ENCODE measurements at regions not wholly inside any gene's neighbourhood (a gene's known extent, or its start where the extent isn't known, plus 50 kb on each side); places are given as distances from the start of the nearest gene placed in this dataset.

- Histone ChIP-seq H3K4me1 (no peaks in the 10 kb centered on the region), H3K4me3 (no peak overlapping the region), H3K27me3 (no peaks in the 10 kb centered on the region), H3K36me3 (no peaks in the 10 kb centered on the region), H3K27ac (no peak overlapping the region), H3K9me3 (no peaks in the 10 kb centered on the region)
- DNase-seq (no peak), ATAC-seq (no peak)
- intact Hi-C loops (cut with DNase I; ENCODE audit: low total_unique reads) = no loop called here
- no peak for TF ChIP-seq POLR2A (IDR thresholded peaks at IDR 0.05)
- TF ChIP-seq, protein P1, sequence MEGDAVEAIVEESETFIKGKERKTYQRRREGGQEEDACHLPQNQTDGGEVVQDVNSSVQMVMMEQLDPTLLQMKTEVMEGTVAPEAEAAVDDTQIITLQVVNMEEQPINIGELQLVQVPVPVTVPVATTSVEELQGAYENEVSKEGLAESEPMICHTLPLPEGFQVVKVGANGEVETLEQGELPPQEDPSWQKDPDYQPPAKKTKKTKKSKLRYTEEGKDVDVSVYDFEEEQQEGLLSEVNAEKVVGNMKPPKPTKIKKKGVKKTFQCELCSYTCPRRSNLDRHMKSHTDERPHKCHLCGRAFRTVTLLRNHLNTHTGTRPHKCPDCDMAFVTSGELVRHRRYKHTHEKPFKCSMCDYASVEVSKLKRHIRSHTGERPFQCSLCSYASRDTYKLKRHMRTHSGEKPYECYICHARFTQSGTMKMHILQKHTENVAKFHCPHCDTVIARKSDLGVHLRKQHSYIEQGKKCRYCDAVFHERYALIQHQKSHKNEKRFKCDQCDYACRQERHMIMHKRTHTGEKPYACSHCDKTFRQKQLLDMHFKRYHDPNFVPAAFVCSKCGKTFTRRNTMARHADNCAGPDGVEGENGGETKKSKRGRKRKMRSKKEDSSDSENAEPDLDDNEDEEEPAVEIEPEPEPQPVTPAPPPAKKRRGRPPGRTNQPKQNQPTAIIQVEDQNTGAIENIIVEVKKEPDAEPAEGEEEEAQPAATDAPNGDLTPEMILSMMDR (IDR thresholded peaks at IDR 0.05 in 4 of 5, conservative IDR thresholded peaks at IDR 0.05 in 1 of 5) = no peak
- in situ Hi-C loops (cut with MboI; ENCODE audit: low sequenced_read_pairs in 4 of 4) = no loop called here
Measured at GRCh38 chr2:78093436-78093835, 571.3 kb upstream of the LRRTM4 start.

GRCh38 chr2:78109272-78109671 is 587.1 kb upstream of the LRRTM4 start:
- H3K36me3 ChIP-seq = no peaks in the 10 kb centered on the region
- no peak overlapping the region for H3K4me3 ChIP-seq
- no peak for TF ChIP-seq POLR2A (IDR thresholded peaks at IDR 0.05)
- TF ChIP-seq, protein P1 (IDR thresholded peaks at IDR 0.05 in 4 of 5, conservative IDR thresholded peaks at IDR 0.05 in 1 of 5) = no peak
- ATAC-seq (no peak), DNase-seq (no peak)
- no peaks in the 10 kb centered on the region for H3K27me3 ChIP-seq
- no peak overlapping the region for H3K27ac ChIP-seq
- H3K4me1 ChIP-seq = no peaks in the 10 kb centered on the region
- intact Hi-C loops (cut with DNase I; ENCODE audit: low total_unique reads) = no loop called here
- in situ Hi-C loops (cut with MboI; ENCODE audit: low sequenced_read_pairs in 4 of 4) = no loop called here
- no peaks in the 10 kb centered on the region for H3K9me3 ChIP-seq

GRCh38 chr2:78115291-78115690 is 593.1 kb upstream of the LRRTM4 start:
- Histone ChIP-seq H3K4me3 (no peak overlapping the region), H3K36me3 (no peaks in the 10 kb centered on the region), H3K9me3 (no peaks in the 10 kb centered on the region), H3K27me3 (no peaks in the 10 kb centered on the region), H3K4me1 (no peaks in the 10 kb centered on the region), H3K27ac (no peak overlapping the region)
- intact Hi-C loops (cut with DNase I; ENCODE audit: low total_unique reads) = no loop called here
- no peak for DNase-seq
- in situ Hi-C loops (cut with MboI; ENCODE audit: low sequenced_read_pairs in 4 of 4) = no loop called here
- TF ChIP-seq, protein P1 (IDR thresholded peaks at IDR 0.05 in 4 of 5, conservative IDR thresholded peaks at IDR 0.05 in 1 of 5) = no peak
- no peak for TF ChIP-seq POLR2A (IDR thresholded peaks at IDR 0.05)
- no peak for ATAC-seq

DNA sequence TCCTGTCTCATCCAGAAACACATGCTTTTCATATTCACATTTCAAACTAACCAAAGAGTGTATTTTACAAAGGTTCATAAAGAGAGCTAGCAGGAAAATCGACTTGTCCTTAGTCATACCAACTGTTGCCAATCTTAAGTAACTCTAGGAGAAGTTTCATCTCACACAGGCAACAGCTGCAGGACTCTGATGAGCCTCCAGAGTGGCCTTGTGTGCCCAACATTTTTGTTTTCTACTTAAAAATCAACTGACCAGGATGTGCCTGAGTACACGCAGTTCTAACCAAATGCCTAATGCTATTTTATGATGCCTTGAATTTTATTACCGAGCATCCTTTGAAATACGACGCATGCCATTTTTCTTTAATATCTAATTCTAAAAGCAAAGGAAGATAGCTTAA is 595.9 kb upstream of the LRRTM4 start:
- DNase-seq (peak; percentile 12 to 56), ATAC-seq (peak; percentile 68 to 79)
- Histone ChIP-seq H3K27ac (peak overlapping the region in 1 of 4 donors; percentile 31), H3K4me1 (no peaks in the 10 kb centered on the region), H3K4me3 (no peak overlapping the region), H3K36me3 (no peaks in the 10 kb centered on the region), H3K9me3 (no peaks in the 10 kb centered on the region), H3K27me3 (no peaks in the 10 kb centered on the region)
- intact Hi-C loops (cut with DNase I; ENCODE audit: low total_unique reads) (no loop called here), in situ Hi-C loops (cut with MboI; ENCODE audit: low sequenced_read_pairs in 4 of 4) (no loop called here)
- TF ChIP-seq, protein P1 (IDR thresholded peaks at IDR 0.05 in 4 of 5, conservative IDR thresholded peaks at IDR 0.05 in 1 of 5) = no peak
- TF ChIP-seq POLR2A (IDR thresholded peaks at IDR 0.05) = no peak

- Histone ChIP-seq H3K27me3 (peaks cover 0 to 2% (median 0%) of the 10 kb centered on the region in 3 donors), H3K4me1 (no peaks in the 10 kb centered on the region), H3K4me3 (no peak overlapping the region), H3K9me3 (no peaks in the 10 kb centered on the region), H3K27ac (no peak overlapping the region), H3K36me3 (no peaks in the 10 kb centered on the region)
- DNase-seq (no peak), ATAC-seq (no peak)
- TF ChIP-seq POLR2A (IDR thresholded peaks at IDR 0.05) = no peak
- TF ChIP-seq, protein P1 (IDR thresholded peaks at IDR 0.05 in 4 of 5, conservative IDR thresholded peaks at IDR 0.05 in 1 of 5) = no peak
- intact Hi-C loops (cut with DNase I; ENCODE audit: low total_unique reads) (no loop called here), in situ Hi-C loops (cut with MboI; ENCODE audit: low sequenced_read_pairs in 4 of 4) (no loop called here)
Measured at GRCh38 chr2:78120275-78120674, 598.1 kb upstream of the LRRTM4 start.
